SK-N-SH (cell line): ENCODE measurements at regions not wholly inside any gene's neighbourhood (a gene's known extent, or its start where the extent isn't known, plus 50 kb on each side); places are given as distances from the start of the nearest gene placed in this dataset.

Source experiments
- CTCF ChIA-PET: fragments of 300-600, 350-600 bp; formaldehyde crosslinking; extraction: SDS; loops from one replicate; lab custom pipeline; 2021; lab: Yijun Ruan, JAX
- POLR2A ChIA-PET: fragments of 350-600 bp; sonication (Branson Sonifier 250); formaldehyde crosslinking; extraction: SDS; loops from one replicate; lab custom pipeline; 2020; ENCODE audit warnings: antibody characterized with exemption, inconsistent platforms; lab: Yijun Ruan, JAX
- DNase-seq: peaks from one replicate; pipeline ENCODE4 v3.0.0; 2012
- H2AFZ ChIP-seq: fragments of 200-600 bp; sonication (generic); 2 replicates; pipeline ENCODE4 v1.8.1; 2016; ENCODE audit warnings: antibody characterized with exemption, mild to moderate bottlenecking, low read depth
- H3F3A ChIP-seq: fragments of 200-600 bp; sonication (generic); replicated peaks from 2 replicates; pipeline ENCODE3; 2016; ENCODE audit warnings: antibody characterized with exemption, mild to moderate bottlenecking; ENCODE audit not compliant: insufficient read depth
- H3K27ac ChIP-seq, 2 experiments: fragments of 200-500 bp in 1 of 2; fragments of 200-600 bp in 1 of 2; sonication (Bioruptor generic) in 1 of 2; sonication (generic), shearing (Covaris generic) in 1 of 2; 2 replicates each; pipeline versions ENCODE4 v1.5.1 to v1.6.1; 2014 to 2016; ENCODE audit warnings: low read depth in 2 of 2, inconsistent platforms in 1 of 2, low read length in 1 of 2, mild to moderate bottlenecking in 1 of 2, mixed read lengths in 1 of 2
- H3K27me3 ChIP-seq: fragments of 200-600 bp; sonication (generic), shearing (Covaris generic); 2 replicates; pipeline ENCODE4 v1.6.1; 2016; ENCODE audit warnings: mixed run types; ENCODE audit not compliant: insufficient read depth
- H3K36me3 ChIP-seq, 2 experiments: fragments of 200-500 bp in 1 of 2; fragments of 200-600 bp in 1 of 2; sonication (Bioruptor generic) in 1 of 2; sonication (generic) in 1 of 2; replicated peaks in 1 of 2; 2 replicates each; pipeline versions ENCODE3 to v1.5.1; 2014 to 2016; ENCODE audit warnings: low read length in 1 of 2, mild to moderate bottlenecking in 1 of 2; ENCODE audit not compliant: insufficient read depth in 2 of 2, control insufficient read depth in 1 of 2
- H3K4me1 ChIP-seq, 2 experiments: fragments of 200-500 bp in 1 of 2; fragments of 200-600 bp in 1 of 2; sonication (Bioruptor generic) in 1 of 2; sonication (generic), shearing (Covaris generic) in 1 of 2; 2 replicates each; pipeline versions ENCODE4 v1.5.1 to v1.6.1; 2014 to 2016; ENCODE audit warnings: low read depth in 1 of 2, low read length in 1 of 2, mixed run types in 1 of 2; ENCODE audit not compliant: insufficient read depth in 2 of 2, control insufficient read depth in 1 of 2
- H3K4me2 ChIP-seq: fragments of 200-600 bp; sonication (generic), shearing (Covaris generic); 2 replicates; pipeline ENCODE4 v1.6.1; 2017; ENCODE audit warnings: mixed run types
- H3K4me3 ChIP-seq, 2 experiments: fragments of 200-500 bp in 1 of 2; fragments of 200-600 bp in 1 of 2; sonication (Bioruptor generic) in 1 of 2; sonication (generic), shearing (Covaris generic) in 1 of 2; 2 replicates each; pipeline versions ENCODE4 v1.5.1 to v1.8.1; 2014 to 2016; ENCODE audit warnings: low read depth in 2 of 2, inconsistent platforms in 1 of 2, low read length in 1 of 2, mild to moderate bottlenecking in 1 of 2, mixed read lengths in 1 of 2, moderate library complexity in 1 of 2
- H3K79me2 ChIP-seq: fragments of 200-600 bp; sonication (generic); 2 replicates; pipeline ENCODE4 v1.8.1; 2017; ENCODE audit warnings: mild to moderate bottlenecking; ENCODE audit not compliant: insufficient read depth
- H3K9ac ChIP-seq: fragments of 200-600 bp; sonication (generic); 2 replicates; pipeline ENCODE4 v1.6.1; 2017; ENCODE audit warnings: mixed run types
- H3K9me2 ChIP-seq: fragments of 200-600 bp; sonication (generic); 2 replicates; pipeline ENCODE4 v1.6.1; 2017; ENCODE audit warnings: mixed run types
- H3K9me3 ChIP-seq: fragments of 200-600 bp; sonication (generic); 2 replicates; pipeline ENCODE4 v1.6.1; 2017; ENCODE audit warnings: mixed run types, mild to moderate bottlenecking, moderate library complexity
- H4K20me1 ChIP-seq: fragments of 200-600 bp; sonication (generic); 2 replicates; pipeline ENCODE4 v1.6.1; 2017; ENCODE audit warnings: mild to moderate bottlenecking, mixed run types; ENCODE audit not compliant: insufficient read depth
- CHD2 ChIP-seq: fragments of 150-350 bp; IDR thresholded peaks from 2 replicates; pipeline ENCODE4 v1.6.1; 2018; ENCODE audit warnings: low read length; ENCODE audit not compliant: partially characterized antibody
- CTCF ChIP-seq: fragments of 200-600 bp; sonication (generic); IDR thresholded peaks from 2 replicates; pipeline ENCODE4 v1.6.1; 2017; ENCODE audit warnings: antibody characterized with exemption, mild to moderate bottlenecking, moderate library complexity
- FOSL2 ChIP-seq: IDR thresholded peaks from 2 replicates; pipeline ENCODE4 v1.4.0; 2012; ENCODE audit warnings: low read depth, mild to moderate bottlenecking, moderate library complexity, borderline replicate concordance
- FOXJ3 ChIP-seq: sonication (generic); formaldehyde crosslinking; IDR thresholded peaks from 2 replicates; pipeline ENCODE4 v1.5.1; 2020; ENCODE audit warnings: mild to moderate bottlenecking, missing genetic modification reagents
- FOXM1 ChIP-seq: IDR thresholded peaks from 2 replicates; pipeline ENCODE4 v1.4.0; 2012; ENCODE audit warnings: low read depth, mild to moderate bottlenecking
- NFIC ChIP-seq: IDR thresholded peaks from 2 replicates; pipeline ENCODE4 v1.4.0; 2012; ENCODE audit warnings: borderline replicate concordance
- NRF1 ChIP-seq: IDR thresholded peaks from 2 replicates; pipeline ENCODE4 v1.6.1; 2012; ENCODE audit warnings: low read depth, mild to moderate bottlenecking, low read length
- PBX3 ChIP-seq: IDR thresholded peaks from 2 replicates; pipeline ENCODE4; 2012
- RFX5 ChIP-seq: IDR thresholded peaks from 2 replicates; pipeline ENCODE4 v1.6.1; 2012; ENCODE audit warnings: mild to moderate bottlenecking, improper control_type of control experiment, low read length
- RXRA ChIP-seq: IDR thresholded peaks from 2 replicates; pipeline ENCODE4 v1.4.0; 2012; ENCODE audit warnings: low read depth, mild to moderate bottlenecking, borderline replicate concordance
- SIN3A ChIP-seq: IDR thresholded peaks from 2 replicates; pipeline ENCODE4 v1.6.1; 2012; ENCODE audit warnings: low read depth, mild to moderate bottlenecking, low read length, moderate library complexity, borderline replicate concordance
- SMC3 ChIP-seq: IDR thresholded peaks from 2 replicates; pipeline ENCODE4 v1.6.1; 2012; ENCODE audit warnings: low read depth, low read length, improper control_type of control experiment
- TAF1 ChIP-seq: IDR thresholded peaks from 2 replicates; pipeline ENCODE4 v1.6.1; 2012; ENCODE audit warnings: low read depth, mild to moderate bottlenecking, low read length, moderate library complexity, borderline replicate concordance
- USF2 ChIP-seq: fragments of 150-350 bp; IDR thresholded peaks from 2 replicates; pipeline ENCODE4 v1.6.1; 2017; ENCODE audit warnings: antibody characterized with exemption, low read length, low read depth, borderline replicate concordance
- YY1 ChIP-seq: IDR thresholded peaks from 2 replicates; pipeline ENCODE4 v1.4.0; 2012; ENCODE audit warnings: low read depth, mild to moderate bottlenecking
- WGBS: methylation state at CpG from one replicate; pipeline ENCODE4 v1.1.6; 2017; ENCODE audit warnings: low lambda C conversion rate; 5-methylcytosine and 5-hydroxymethylcytosine counted together
- TF ChIP-seq, protein P1 (sequence below): IDR thresholded peaks from 2 replicates; pipeline ENCODE4 v1.4.0; 2012; ENCODE audit warnings: low read depth
- TF ChIP-seq, protein P2 (sequence below): IDR thresholded peaks from 2 replicates; pipeline ENCODE4 v1.4.0; 2012; ENCODE audit warnings: low read depth, borderline replicate concordance

- no peak for DNase-seq
- no peaks in the 10 kb centered on the region; a peak in 1 of 4 replicates for H3K4me1 ChIP-seq
- ChIA-PET POLR2A (no interaction called here), CTCF (interaction anchor here (1.2 kb wide), 2 partner anchors 36 to 420 kb away, joined by 3 read pairs; no protein-coding TSS in a partner anchor)
- H3K27ac ChIP-seq: no peak overlapping the region; a peak in 1 of 4 replicates
- no peaks in the 10 kb centered on the region for H3F3A ChIP-seq
- no peaks in the 10 kb centered on the region for H3K36me3 ChIP-seq
- H3K79me2 ChIP-seq: no peaks in the 10 kb centered on the region
- no peak for TF ChIP-seq YY1
- no peak for TF ChIP-seq SMC3
- TF ChIP-seq RFX5: no peak
- no peak for TF ChIP-seq FOXM1
- no peak for TF ChIP-seq CTCF
- no peak for TF ChIP-seq PBX3
- no peak for TF ChIP-seq TAF1
- no peak for TF ChIP-seq USF2
- H2AFZ ChIP-seq: no peak overlapping the region
- no peaks in the 10 kb centered on the region for H3K27me3 ChIP-seq
- H3K9me2 ChIP-seq: no peaks in the 10 kb centered on the region
- 75% methylated on average over 6 of the region's 6 CpGs for WGBS
- H3K4me3 ChIP-seq: no peak overlapping the region
- no peaks in the 10 kb centered on the region for H4K20me1 ChIP-seq
- H3K9ac ChIP-seq: no peak overlapping the region
- H3K4me2 ChIP-seq: no peak overlapping the region
- no peaks in the 10 kb centered on the region for H3K9me3 ChIP-seq
Measured at GRCh38 chr13:104737713-104738112, 1671.5 kb upstream of the SLC10A2 start.

GRCh38 chr13:104733427-104733826 is 1667.2 kb upstream of the SLC10A2 start:
- Histone ChIP-seq H3K9ac (no peak overlapping the region), H3K9me2 (no peaks in the 10 kb centered on the region), H3K9me3 (no peaks in the 10 kb centered on the region), H3K4me3 (no peak overlapping the region), H3K4me2 (no peak overlapping the region), H3K4me1 (no peaks in the 10 kb centered on the region), H3K27ac (no peak overlapping the region), H3K27me3 (no peaks in the 10 kb centered on the region), H3K36me3 (no peaks in the 10 kb centered on the region), H3F3A (no peaks in the 10 kb centered on the region), H4K20me1 (no peaks in the 10 kb centered on the region), H2AFZ (no peak overlapping the region), H3K79me2 (no peaks in the 10 kb centered on the region)
- CTCF ChIA-PET: no interaction called here
- 53% methylated on average over 1 of the region's 1 CpG for WGBS
- POLR2A ChIA-PET: no interaction called here
- DNase-seq: no peak
- no peak for TF ChIP-seq CTCF
- no peak for TF ChIP-seq SIN3A
- no peak for TF ChIP-seq NFIC
- TF ChIP-seq FOSL2: no peak
- TF ChIP-seq, protein P1, sequence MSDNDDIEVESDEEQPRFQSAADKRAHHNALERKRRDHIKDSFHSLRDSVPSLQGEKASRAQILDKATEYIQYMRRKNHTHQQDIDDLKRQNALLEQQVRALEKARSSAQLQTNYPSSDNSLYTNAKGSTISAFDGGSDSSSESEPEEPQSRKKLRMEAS: no peak
- TF ChIP-seq USF2: no peak
- no peak for TF ChIP-seq CHD2
- TF ChIP-seq, protein P2, sequence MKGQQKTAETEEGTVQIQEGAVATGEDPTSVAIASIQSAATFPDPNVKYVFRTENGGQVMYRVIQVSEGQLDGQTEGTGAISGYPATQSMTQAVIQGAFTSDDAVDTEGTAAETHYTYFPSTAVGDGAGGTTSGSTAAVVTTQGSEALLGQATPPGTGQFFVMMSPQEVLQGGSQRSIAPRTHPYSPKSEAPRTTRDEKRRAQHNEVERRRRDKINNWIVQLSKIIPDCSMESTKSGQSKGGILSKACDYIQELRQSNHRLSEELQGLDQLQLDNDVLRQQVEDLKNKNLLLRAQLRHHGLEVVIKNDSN: no peak
- no peak for TF ChIP-seq PBX3
- no peak for TF ChIP-seq NRF1
- TF ChIP-seq RXRA: no peak
- no peak for TF ChIP-seq FOXJ3
